ENCODE measurements at regions not wholly inside any gene's neighbourhood (a gene's known extent, or its start where the extent isn't known, plus 50 kb on each side); places are given as distances from the start of the nearest gene placed in this dataset.

DNA sequence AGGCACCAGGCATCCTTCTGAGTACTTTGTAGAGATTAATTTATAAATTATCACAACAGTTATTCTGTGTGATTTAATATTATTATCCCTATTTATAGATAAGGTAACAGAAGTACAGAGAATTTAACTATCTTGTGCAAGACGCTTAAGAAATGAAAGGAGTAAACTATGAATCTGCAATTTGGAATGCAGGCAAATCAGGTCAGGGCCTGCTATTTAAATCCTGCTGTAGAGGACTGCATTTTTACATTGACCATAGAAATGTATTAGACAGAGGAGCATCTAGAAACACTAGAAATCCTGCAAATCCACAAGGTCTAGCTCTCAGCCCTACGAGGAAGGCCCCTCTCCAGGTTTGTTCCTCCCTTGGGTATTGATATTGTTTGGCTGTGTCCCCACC is 336.2 kb downstream of the ETS1 start:
- no peak for TF ChIP-seq POLR2AphosphoS5 (IDR thresholded peaks at IDR 0.05; ENCODE audit: low read depth, low read length)
- TF ChIP-seq POLR2A (IDR thresholded peaks at IDR 0.05; ENCODE audit: low read depth, low read length): no peak
